ENCODE measurements at regions not wholly inside any gene's neighbourhood (a gene's known extent, or its start where the extent isn't known, plus 50 kb on each side); places are given as distances from the start of the nearest gene placed in this dataset.

GRCh38 chr14:95466506-95466905 lies 49.9 kb downstream of the SYNE3 start:
- DNase-seq (ENCODE audit: extremely low spot score, unreplicated experiment) = no peak
- TF ChIP-seq CTCF (conservative IDR thresholded peaks at IDR 0.05) = no peak
- no peaks in the 10 kb centered on the region for H3K9me3 Mint-ChIP-seq
- peaks cover 5% of the 10 kb centered on the region for H3K4me1 Mint-ChIP-seq (ENCODE audit: unreplicated experiment)
- peaks cover 41% of the 10 kb centered on the region for H3K27me3 Mint-ChIP-seq
- no peak overlapping the region for H3K4me3 Mint-ChIP-seq
- H3K36me3 Mint-ChIP-seq = no peaks in the 10 kb centered on the region
- no peak overlapping the region for H3K27ac Mint-ChIP-seq

- H3K27ac Mint-ChIP-seq = no peak overlapping the region
- H3K36me3 Mint-ChIP-seq = no peaks in the 10 kb centered on the region
- DNase-seq (ENCODE audit: extremely low spot score, unreplicated experiment) = no peak
- no peak overlapping the region for H3K4me3 Mint-ChIP-seq
- H3K9me3 Mint-ChIP-seq = no peaks in the 10 kb centered on the region
- peaks cover 43% of the 10 kb centered on the region for H3K27me3 Mint-ChIP-seq
- no peak for TF ChIP-seq CTCF (conservative IDR thresholded peaks at IDR 0.05)
- peaks cover 10% of the 10 kb centered on the region for H3K4me1 Mint-ChIP-seq (ENCODE audit: unreplicated experiment)
Observed at GRCh38 chr14:95465936-95466335, 50.5 kb downstream of the SYNE3 start.

- H3K27me3 Mint-ChIP-seq = peaks cover 49% of the 10 kb centered on the region
- H3K27ac Mint-ChIP-seq = no peak overlapping the region
- no peak overlapping the region for H3K4me3 Mint-ChIP-seq
- no peaks in the 10 kb centered on the region for H3K9me3 Mint-ChIP-seq
- H3K36me3 Mint-ChIP-seq = no peaks in the 10 kb centered on the region
- peaks cover 15% of the 10 kb centered on the region for H3K4me1 Mint-ChIP-seq (ENCODE audit: unreplicated experiment)
- TF ChIP-seq CTCF (conservative IDR thresholded peaks at IDR 0.05) = no peak
- DNase-seq (ENCODE audit: extremely low spot score, unreplicated experiment) = no peak
Observed at GRCh38 chr14:95465358-95465757, 51.1 kb downstream of the SYNE3 start.

- TF ChIP-seq CTCF (conservative IDR thresholded peaks at IDR 0.05) = no peak
- H3K9me3 Mint-ChIP-seq = no peaks in the 10 kb centered on the region
- DNase-seq (ENCODE audit: extremely low spot score, unreplicated experiment) = no peak
- H3K27me3 Mint-ChIP-seq = peaks cover 54% of the 10 kb centered on the region
- H3K4me3 Mint-ChIP-seq = no peak overlapping the region
- H3K36me3 Mint-ChIP-seq = no peaks in the 10 kb centered on the region
- H3K27ac Mint-ChIP-seq = no peak overlapping the region
- H3K4me1 Mint-ChIP-seq (ENCODE audit: unreplicated experiment) = peaks cover 15% of the 10 kb centered on the region
Observed at GRCh38 chr14:95464514-95464913, 51.9 kb downstream of the SYNE3 start.

- no peak overlapping the region for H3K27ac Mint-ChIP-seq
Observed at GRCh38 chr14:95464103-95464502, 52.3 kb downstream of the SYNE3 start.

More at GRCh38 chr14:95464103-95464502, 52.3 kb downstream of the SYNE3 start:
- no peaks in the 10 kb centered on the region for H3K36me3 Mint-ChIP-seq
- H3K27me3 Mint-ChIP-seq = peaks cover 58% of the 10 kb centered on the region
- no peaks in the 10 kb centered on the region for H3K9me3 Mint-ChIP-seq
- TF ChIP-seq CTCF (conservative IDR thresholded peaks at IDR 0.05) = no peak
- H3K4me3 Mint-ChIP-seq = no peak overlapping the region
- DNase-seq (ENCODE audit: extremely low spot score, unreplicated experiment) = no peak
- H3K4me1 Mint-ChIP-seq (ENCODE audit: unreplicated experiment) = peaks cover 15% of the 10 kb centered on the region
